NCI-H2107 treated with DMSO at 0.1 percent for 48 hours (cell line): ENCODE measurements at regions not wholly inside any gene's neighbourhood (a gene's known extent, or its start where the extent isn't known, plus 50 kb on each side); places are given as distances from the start of the nearest gene placed in this dataset.
"Not testable (repeated sequence)": the region's sequence is repeated elsewhere in the genome, so short reads cannot be mapped to it uniquely, and the experiment has no call there.

Source experiments
- DNase-seq: peaks from one replicate; lab custom pipeline; 2025; ENCODE audit not compliant: unreplicated experiment; lab: John Stamatoyannopoulos, UW

GRCh38 chr21:25489673-25490072 is 117.6 kb downstream of the MRPL39 start:
- DNase-seq = no peak

DNA sequence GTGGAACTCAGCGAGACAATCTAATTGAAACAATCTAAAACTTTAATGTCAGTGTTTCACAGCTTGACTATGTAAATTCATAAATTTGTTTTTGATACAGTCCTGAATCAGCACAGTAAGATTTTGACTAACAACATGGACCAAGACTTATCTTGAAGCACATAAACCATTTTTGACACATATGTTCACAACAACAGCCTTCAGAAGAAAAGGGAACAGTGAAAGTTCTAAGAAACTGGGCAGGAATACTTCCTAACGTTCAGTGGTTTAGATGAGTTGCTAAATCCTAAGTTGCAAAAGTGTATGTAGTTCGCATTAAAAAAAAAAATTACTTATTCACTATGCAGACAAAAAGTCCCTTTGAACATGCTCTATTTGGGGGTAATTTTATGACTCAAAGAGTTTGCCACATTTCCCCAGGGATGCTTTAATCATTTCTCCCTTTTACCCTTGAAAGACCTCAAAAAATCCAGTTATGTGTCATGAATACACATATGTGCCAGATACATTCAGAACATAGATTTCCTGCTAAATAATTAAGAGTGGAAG is 120.2 kb downstream of the MRPL39 start:
- no peak for DNase-seq

GRCh38 chr21:25485914-25486313 is 121.4 kb downstream of the MRPL39 start:
- DNase-seq = no peak

- DNase-seq = no peak
These were observed 139.4 kb downstream of the MRPL39 start for GRCh38 chr21:25467896-25468295.

- not testable (repeated sequence) for DNase-seq
These were observed 140.2 kb downstream of the MRPL39 start for GRCh38 chr21:25467071-25467470.

DNA sequence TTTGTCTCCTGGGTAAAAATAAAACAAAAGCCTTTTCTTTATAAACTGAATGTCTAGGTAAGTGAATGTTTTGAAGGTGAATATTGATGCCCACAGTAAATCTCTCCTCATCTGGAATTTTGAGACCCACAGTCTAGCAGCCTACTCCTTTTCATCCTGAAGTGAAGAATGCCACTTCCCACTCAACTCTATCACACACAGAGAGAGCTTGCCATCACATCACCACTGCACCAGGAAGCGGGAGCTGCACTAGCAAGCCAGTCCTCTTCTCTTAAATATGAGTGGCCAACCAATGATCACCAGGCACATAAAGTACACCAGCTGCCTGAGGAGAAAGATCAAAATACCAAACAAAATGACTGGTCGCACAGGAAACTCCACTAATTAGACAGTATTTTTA is 140.8 kb downstream of the MRPL39 start:
- DNase-seq = no peak

- DNase-seq = no peak
These were observed 142.0 kb downstream of the MRPL39 start for GRCh38 chr21:25465263-25465662.

- DNase-seq = no peak
These were observed 143.0 kb downstream of the MRPL39 start for GRCh38 chr21:25464275-25464674.

DNA sequence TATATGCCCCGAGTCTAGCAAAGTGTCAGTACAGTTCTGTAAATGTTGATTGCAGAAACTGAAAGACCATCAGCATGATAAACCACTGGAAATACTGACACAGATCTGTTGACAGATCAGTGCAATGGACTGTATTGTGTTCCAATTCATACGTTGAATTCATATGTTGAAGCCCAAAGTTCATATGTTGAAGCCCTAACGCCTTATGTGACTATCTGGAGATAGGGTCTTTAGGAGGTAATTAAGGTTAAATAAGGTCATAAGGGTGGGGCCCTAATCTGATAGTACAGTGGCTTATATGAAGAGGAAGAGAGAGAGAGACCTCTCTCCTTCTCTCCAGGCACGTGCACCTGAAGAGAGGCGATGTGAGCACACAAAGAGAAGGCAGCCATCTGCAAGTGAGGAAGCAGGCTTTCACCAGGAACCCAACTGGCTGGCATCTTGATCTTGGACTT is 144.7 kb downstream of the MRPL39 start:
- no peak for DNase-seq

- DNase-seq = no peak
These were observed 145.6 kb downstream of the MRPL39 start for GRCh38 chr21:25461725-25462124.

GRCh38 chr21:25459993-25460392 is 147.3 kb downstream of the MRPL39 start:
- no peak for DNase-seq

- no peak for DNase-seq
These were observed 147.9 kb downstream of the MRPL39 start for GRCh38 chr21:25459365-25459764.

DNA sequence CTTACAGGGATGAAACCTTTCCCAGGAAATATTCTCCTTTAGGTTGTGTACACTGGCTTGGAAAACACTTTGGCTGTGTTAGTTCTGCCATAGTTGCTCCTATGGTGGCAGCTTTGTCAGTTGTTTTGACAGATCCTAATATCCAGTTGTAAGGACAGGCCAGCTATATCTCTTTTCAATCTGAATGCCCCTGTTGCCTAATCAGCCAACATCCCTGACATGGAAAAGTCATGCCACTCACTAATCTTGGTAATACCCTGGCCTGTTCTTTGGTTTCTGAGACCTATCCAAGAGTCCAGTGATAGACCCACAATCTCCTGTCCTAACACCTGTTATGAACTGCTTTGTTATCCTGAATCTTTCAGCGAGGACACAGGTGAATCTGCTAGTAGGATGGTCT is 148.8 kb downstream of the MRPL39 start:
- no peak for DNase-seq

DNA sequence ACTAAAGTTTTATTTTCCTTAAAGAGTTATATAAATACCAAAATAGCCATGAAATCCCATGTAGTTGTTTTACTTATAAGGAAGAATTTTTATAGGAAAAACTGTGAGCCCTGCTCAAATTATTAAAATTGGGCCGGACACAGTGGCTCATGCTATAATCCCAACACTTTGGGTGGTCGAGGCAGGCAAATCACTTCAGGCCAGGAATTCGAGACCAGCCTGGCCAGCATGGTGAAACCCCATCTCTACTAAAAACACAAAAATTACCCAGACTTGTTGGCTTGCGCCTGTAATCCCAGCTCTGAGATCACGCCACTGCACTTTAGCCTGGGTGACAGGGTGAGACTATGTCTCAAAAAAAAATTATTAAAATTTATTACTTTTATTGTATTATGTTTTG is 149.3 kb downstream of the MRPL39 start:
- DNase-seq = no peak

GRCh38 chr21:25457411-25457810 is 149.9 kb downstream of the MRPL39 start:
- DNase-seq = no peak

- no peak for DNase-seq
These were observed 150.6 kb downstream of the MRPL39 start for GRCh38 chr21:25456672-25457071.

DNA sequence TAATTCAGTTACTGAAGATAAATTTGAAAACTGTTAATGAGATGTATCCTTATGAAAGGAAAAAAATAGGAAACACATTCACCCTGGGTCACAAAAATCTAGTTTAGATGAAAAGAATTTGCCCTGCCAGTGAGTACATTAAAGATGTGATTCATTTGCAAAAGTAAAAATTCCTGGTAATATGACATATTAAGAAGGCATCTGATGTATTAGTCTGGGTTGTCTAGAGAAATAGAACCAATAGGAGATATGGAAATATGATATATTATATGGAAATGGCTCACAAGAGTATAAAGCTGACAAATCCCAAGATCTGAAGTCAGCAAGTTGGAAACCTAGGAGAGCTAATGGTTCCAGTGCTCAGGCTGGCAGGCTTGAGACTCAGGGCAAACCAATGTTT is 153.8 kb downstream of the MRPL39 start:
- no peak for DNase-seq

GRCh38 chr21:25449950-25450349 is 157.3 kb downstream of the MRPL39 start:
- no peak for DNase-seq

GRCh38 chr21:25441835-25442234 is 165.4 kb downstream of the MRPL39 start:
- no peak for DNase-seq

GRCh38 chr21:25437465-25437864 is 169.8 kb downstream of the MRPL39 start:
- not testable (repeated sequence) for DNase-seq

DNA sequence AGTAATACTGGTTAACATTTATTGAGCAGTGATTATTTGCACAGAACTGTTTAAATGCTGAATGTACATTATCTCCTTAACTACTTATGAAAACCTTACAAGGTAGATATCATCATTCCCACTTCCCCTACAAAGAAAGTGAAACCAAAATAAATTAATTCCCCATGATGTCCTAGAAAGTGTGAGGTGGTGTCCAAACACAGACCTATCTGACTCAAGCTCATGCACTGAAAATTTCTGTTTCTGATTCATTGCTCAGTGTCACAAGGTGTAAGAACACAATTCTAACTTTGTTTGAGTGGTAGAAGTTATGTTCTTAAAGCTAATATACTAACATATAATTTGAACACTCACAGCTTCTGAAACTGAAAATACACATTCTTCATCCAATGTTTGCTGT is 178.7 kb downstream of the MRPL39 start:
- DNase-seq = no peak

DNA sequence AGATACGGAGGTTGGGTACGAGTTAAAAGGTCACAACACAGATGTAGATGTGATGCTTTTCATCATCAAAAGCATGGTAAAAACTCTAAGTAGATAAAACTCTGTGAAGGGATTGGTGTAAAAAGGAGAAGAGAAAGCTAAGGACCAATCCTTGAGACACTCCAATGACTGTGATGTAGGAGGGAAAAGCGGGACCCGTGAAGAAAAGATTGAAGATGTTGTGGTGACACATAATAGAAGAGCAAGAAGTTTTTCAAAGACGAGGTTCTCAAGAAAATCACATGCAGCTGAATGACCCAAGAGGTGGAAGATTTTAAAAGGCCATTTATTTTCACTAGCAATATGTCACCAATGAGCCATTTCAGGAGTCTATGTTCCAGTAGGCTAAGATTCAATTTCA is 179.5 kb downstream of the MRPL39 start:
- no peak for DNase-seq

DNA sequence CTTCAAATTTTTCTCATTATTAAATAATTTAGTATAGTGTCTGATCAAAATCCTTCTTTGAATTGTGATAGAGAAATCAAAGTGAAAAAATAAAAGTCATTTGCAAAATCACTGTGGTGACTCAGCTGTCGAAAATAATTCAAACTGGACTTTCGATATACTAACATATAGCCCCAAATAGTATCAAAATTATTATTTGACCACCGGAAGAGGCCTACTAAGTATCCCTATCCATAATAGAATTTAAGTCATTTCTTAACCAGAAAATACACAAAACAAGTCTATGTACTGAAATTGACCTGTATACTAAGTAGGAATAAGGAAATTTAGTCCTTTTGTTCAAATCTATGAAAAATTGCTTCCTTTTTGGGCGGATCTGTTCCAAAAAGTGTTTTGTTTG is 180.7 kb downstream of the MRPL39 start:
- DNase-seq = no peak

DNA sequence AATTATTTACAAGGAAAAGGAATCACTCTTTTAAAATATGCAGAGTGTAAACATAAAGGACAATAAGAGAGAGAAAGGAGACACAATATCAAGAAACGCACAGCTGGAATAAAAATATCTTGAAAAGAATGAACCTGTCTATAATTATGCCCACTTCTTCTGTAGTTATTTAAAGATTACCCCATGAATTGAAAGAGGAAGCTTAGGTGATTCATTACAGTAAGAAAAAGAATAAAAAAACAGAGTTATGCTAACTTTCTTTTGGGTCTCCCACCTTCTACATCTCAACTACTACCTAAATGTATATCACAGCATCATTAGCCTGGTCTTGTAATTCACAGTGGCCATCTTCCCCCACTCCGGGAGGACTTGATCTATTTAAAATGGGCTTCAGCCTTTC is 182.1 kb downstream of the MRPL39 start:
- DNase-seq = no peak
